ENCODE measurements at regions not wholly inside any gene's neighbourhood (a gene's known extent, or its start where the extent isn't known, plus 50 kb on each side); places are given as distances from the start of the nearest gene placed in this dataset.

GRCh38 chr21:15383588-15383987 lies 318.8 kb upstream of the NRIP1 start:
- no peak for TF ChIP-seq EZH2phosphoT487 (IDR thresholded peaks at IDR 0.05; ENCODE audit: borderline replicate concordance)
- no peak for TF ChIP-seq CTCF (conservative IDR thresholded peaks at IDR 0.05; ENCODE audit: low read length)
- Histone ChIP-seq H3K27me3 (ENCODE audit: insufficient read depth, low read length, poor library complexity, severe bottlenecking) (no peaks in the 10 kb centered on the region), H3K4me1 (ENCODE audit: insufficient read depth, low read length, poor library complexity, severe bottlenecking) (no peaks in the 10 kb centered on the region), H3K9me3 (ENCODE audit: insufficient read depth, low read depth, low read length) (no peaks in the 10 kb centered on the region; the same call in 1 of the 2 replicates), H2AFZ (ENCODE audit: low read length) (no peak overlapping the region), H3K9me2 (replicated peaks; ENCODE audit: low read depth, low read length) (no peaks in the 10 kb centered on the region), H3F3A (ENCODE audit: low read depth) (no peaks in the 10 kb centered on the region), H3K9ac (ENCODE audit: low read depth, low read length, poor library complexity, severe bottlenecking) (no peak overlapping the region), H3K4me2 (ENCODE audit: low read depth, low read length, poor library complexity, severe bottlenecking) (no peak overlapping the region), H3K36me3 (ENCODE audit: insufficient read depth, low read length) (no peaks in the 10 kb centered on the region), H3K79me2 (ENCODE audit: insufficient read depth, low read length) (no peaks in the 10 kb centered on the region), H3K4me3 (ENCODE audit: low read length, poor library complexity, severe bottlenecking) (no peak overlapping the region), H4K20me1 (ENCODE audit: insufficient read depth, low read length, poor library complexity, severe bottlenecking) (no peaks in the 10 kb centered on the region)

GRCh38 chr21:15390049-15390448 lies 325.2 kb upstream of the NRIP1 start:
- TF ChIP-seq EZH2phosphoT487 (IDR thresholded peaks at IDR 0.05; ENCODE audit: borderline replicate concordance) (no peak), CTCF (conservative IDR thresholded peaks at IDR 0.05; ENCODE audit: low read length) (no peak)
- H3K27me3 ChIP-seq (ENCODE audit: insufficient read depth, low read length, poor library complexity, severe bottlenecking) = no peaks in the 10 kb centered on the region
- no peaks in the 10 kb centered on the region for H3F3A ChIP-seq (ENCODE audit: low read depth)
- no peaks in the 10 kb centered on the region for H4K20me1 ChIP-seq (ENCODE audit: insufficient read depth, low read length, poor library complexity, severe bottlenecking)
- no peaks in the 10 kb centered on the region for H3K79me2 ChIP-seq (ENCODE audit: insufficient read depth, low read length)
- no peaks in the 10 kb centered on the region for H3K36me3 ChIP-seq (ENCODE audit: insufficient read depth, low read length)
- H3K4me3 ChIP-seq (ENCODE audit: low read length, poor library complexity, severe bottlenecking) = no peak overlapping the region
- H3K4me1 ChIP-seq (ENCODE audit: insufficient read depth, low read length, poor library complexity, severe bottlenecking) = no peaks in the 10 kb centered on the region
- H3K4me2 ChIP-seq (ENCODE audit: low read depth, low read length, poor library complexity, severe bottlenecking) = no peak overlapping the region
- H2AFZ ChIP-seq (ENCODE audit: low read length) = no peak overlapping the region
- H3K9me2 ChIP-seq (replicated peaks; ENCODE audit: low read depth, low read length) = no peaks in the 10 kb centered on the region
- no peak overlapping the region for H3K9ac ChIP-seq (ENCODE audit: low read depth, low read length, poor library complexity, severe bottlenecking)
- H3K9me3 ChIP-seq (ENCODE audit: insufficient read depth, low read depth, low read length) = no peaks in the 10 kb centered on the region; the same call in 1 of the 2 replicates

GRCh38 chr21:15397258-15397657 lies 332.5 kb upstream of the NRIP1 start:
- TF ChIP-seq EZH2phosphoT487 (IDR thresholded peaks at IDR 0.05; ENCODE audit: borderline replicate concordance) (no peak), CTCF (conservative IDR thresholded peaks at IDR 0.05; ENCODE audit: low read length) (no peak)
- H4K20me1 ChIP-seq (ENCODE audit: insufficient read depth, low read length, poor library complexity, severe bottlenecking) = no peaks in the 10 kb centered on the region
- no peak overlapping the region for H3K4me3 ChIP-seq (ENCODE audit: low read length, poor library complexity, severe bottlenecking)
- no peaks in the 10 kb centered on the region for H3K27me3 ChIP-seq (ENCODE audit: insufficient read depth, low read length, poor library complexity, severe bottlenecking)
- no peaks in the 10 kb centered on the region for H3K9me3 ChIP-seq (ENCODE audit: insufficient read depth, low read depth, low read length)
- no peaks in the 10 kb centered on the region for H3F3A ChIP-seq (ENCODE audit: low read depth)
- H2AFZ ChIP-seq (ENCODE audit: low read length) = no peak overlapping the region
- H3K4me1 ChIP-seq (ENCODE audit: insufficient read depth, low read length, poor library complexity, severe bottlenecking) = no peaks in the 10 kb centered on the region
- H3K4me2 ChIP-seq (ENCODE audit: low read depth, low read length, poor library complexity, severe bottlenecking) = no peak overlapping the region
- no peaks in the 10 kb centered on the region for H3K79me2 ChIP-seq (ENCODE audit: insufficient read depth, low read length)
- H3K9me2 ChIP-seq (replicated peaks; ENCODE audit: low read depth, low read length) = no peaks in the 10 kb centered on the region
- no peak overlapping the region for H3K9ac ChIP-seq (ENCODE audit: low read depth, low read length, poor library complexity, severe bottlenecking)
- H3K36me3 ChIP-seq (ENCODE audit: insufficient read depth, low read length) = no peaks in the 10 kb centered on the region
